ENCODE measurements at regions not wholly inside any gene's neighbourhood (a gene's known extent, or its start where the extent isn't known, plus 50 kb on each side); places are given as distances from the start of the nearest gene placed in this dataset.
"Not testable (repeated sequence)": the region's sequence is repeated elsewhere in the genome, so short reads cannot be mapped to it uniquely, and the experiment has no call there.

DNA sequence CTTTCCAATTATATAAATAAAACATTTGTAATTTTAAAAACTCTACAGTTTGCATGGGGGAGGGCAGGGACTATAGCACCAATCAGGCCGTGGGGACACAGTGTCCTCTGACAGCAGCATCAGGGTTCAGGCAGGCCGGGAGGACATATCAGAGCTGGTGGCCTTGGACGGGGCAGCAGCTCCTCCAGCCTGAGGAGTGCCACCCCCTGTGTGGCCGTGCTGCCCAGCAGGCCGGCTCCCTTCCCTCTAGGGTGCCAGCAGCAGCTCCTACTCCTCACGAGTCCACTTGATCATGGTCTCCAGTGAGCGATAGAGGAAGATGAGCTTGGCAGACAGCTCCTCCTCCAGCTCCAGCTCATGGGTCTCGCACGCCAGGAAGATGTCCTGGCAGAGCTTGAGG, 144.0 kb upstream of the PHACTR3 start:
- no peak for DNase-seq (ENCODE audit: low read depth, low spot score)

DNA sequence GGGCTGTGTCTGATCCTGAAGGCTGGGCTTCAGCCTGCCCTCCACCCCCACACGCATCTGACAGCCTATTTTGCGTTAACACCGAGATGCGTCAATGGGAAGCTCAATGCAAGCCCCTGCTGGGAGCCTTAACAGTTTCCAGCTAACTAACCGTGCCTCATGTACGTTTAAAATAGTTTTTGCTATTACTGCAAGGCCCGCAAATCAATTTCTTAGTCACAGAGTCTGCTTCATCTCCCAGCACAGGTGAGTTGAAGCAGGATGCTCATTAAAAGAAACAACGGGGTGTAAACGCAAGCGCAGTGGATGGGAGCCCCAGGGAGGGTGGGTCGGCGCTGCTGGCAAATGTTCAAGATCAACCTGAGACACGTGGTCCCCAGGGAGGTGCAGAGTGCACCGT, 142.8 kb upstream of the PHACTR3 start:
- DNase-seq (ENCODE audit: low read depth, low spot score): no peak

DNA sequence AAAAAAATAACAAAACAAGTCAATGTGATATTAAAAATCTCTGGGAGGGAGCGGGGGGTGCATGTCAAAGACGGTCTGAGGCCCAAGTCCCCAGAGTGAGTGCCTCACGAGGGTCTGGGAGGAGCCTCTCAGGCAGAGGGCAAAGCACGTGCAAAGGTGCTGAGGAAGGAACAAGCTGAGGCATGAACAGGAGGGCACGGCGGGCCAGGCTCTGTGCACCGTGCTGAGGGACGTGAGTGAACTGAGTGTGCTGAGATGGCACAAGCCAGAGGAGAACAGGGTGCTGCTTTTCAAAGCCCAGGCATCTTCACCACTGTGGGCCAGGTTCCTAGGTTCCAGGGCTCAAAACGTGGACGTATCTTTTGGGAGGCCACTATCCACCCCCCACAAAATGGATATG, 142.1 kb upstream of the PHACTR3 start:
- no peak for DNase-seq (ENCODE audit: low read depth, low spot score)

DNA sequence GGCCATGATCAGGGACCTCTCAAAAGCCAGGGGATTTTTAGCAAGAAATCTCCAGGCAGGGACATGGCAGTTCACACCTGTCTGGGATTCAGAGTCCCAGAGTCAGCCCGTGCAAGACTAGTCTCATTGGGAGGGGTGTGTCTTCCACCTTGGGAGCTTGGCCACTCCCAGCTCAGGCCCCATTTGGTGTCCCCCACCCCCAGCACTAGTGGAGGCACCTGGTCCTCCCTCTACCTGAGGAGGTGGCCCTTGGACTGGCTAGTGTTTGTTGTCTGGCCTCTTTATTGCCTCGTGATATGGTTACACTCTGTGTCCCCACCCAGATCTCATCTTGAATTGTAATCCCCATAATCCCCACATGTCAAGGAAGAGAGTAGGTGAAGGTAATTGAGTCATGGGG, 140.8 kb upstream of the PHACTR3 start:
- DNase-seq (ENCODE audit: low read depth, low spot score): no peak

DNA sequence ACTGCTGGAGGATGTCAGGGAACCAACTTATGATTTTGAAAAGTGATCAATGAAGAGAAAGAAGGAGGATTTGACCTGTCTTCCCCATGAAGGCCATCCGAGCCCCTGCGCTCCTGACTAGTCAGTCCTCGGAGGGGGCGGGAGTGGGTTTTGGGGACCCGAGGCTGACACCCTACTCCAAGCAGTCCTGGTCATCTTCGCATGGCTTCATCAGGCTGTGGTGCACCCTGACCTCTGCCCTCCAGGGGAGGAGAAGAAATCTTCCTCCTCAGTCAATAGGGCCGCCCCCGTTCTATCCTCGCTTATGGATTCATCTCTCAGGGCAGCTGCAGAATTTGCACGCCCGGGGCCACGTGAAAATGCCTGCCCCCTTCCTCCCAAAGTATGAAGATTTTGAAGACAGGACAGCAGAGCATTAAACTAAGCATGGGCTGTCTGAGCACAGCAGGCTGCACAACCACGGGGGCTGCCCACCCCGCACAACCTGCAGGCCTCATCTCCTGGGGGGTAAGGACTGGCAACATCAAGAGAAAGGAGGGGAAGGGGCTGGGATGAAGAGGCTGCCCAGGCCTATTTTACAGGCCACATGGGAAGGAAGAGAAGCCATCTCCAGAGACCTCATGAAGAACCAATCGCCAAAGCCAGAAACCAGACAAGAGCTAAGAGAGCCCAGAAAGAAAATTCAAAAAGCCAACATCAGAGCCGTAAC, 138.1 kb upstream of the PHACTR3 start:
- no peak for DNase-seq (ENCODE audit: low read depth, low spot score)

DNA sequence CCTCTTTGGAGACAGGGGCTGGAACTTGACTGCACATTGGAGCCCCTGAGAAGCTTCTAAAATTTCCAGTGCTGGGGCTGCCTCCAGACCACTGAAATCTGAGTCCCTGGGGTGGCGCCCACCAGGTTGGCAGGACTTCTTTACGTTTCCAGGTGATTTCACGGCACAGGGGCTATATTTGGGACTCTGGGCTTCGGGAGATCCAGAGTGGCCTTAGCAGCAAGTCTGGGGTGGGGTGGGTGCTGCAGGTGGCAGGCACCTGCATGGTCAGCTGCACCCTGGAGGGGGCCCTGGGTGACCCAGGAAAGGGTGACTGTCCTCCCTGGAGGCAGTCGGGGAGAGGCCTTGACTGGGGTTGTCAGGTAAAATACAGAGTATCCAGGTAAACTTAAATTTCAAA, 135.5 kb upstream of the PHACTR3 start:
- no peak for DNase-seq (ENCODE audit: low read depth, low spot score)

DNA sequence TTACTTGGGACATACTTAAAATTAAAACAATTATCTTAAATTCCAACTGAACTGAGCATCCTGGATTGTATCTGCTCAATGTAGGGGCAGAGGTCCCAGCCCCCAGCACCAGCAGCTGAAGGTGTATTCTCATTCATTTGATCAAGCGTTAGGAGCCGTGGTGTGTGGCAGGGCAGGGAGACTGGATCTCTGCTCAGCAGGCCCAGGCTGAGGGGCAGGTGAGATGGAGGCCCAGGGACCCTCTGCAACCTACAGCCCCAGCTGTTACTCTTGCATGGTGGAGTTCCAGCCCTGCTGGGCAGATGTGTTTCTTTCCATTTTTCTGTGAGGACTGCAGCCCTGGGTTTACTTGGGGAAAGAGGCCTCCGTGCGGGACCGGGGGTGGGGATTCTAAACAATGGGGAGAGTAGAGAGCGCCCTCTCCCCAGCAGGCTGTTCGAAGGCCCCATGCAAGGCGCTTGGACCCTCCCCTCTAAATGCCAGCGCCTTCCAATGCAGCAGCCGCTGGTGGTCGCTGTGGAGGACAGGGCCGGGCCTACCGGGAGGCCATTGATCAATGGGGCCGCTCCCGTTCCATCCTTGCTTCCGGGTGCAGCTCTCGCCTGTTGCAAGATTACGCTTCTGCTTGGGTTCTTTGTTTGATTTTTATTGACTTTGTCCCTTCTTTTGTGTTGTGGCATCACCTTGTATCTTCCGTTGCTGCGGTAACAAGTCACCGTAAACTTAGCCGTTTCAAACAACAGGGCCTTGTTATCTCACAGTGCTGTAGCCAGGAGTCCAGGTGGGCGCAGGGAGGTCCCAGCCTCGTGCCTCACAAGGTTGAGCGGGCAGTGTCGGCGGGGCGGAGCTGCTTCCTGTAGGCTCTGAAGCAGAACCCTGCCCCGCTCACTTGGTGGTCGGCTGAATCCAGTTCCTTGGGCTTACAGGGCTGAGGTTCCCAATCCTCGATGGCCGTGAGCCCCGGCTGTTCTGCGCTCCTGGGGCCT, 134.8 kb upstream of the PHACTR3 start:
- DNase-seq (ENCODE audit: low read depth, low spot score): no peak

DNA sequence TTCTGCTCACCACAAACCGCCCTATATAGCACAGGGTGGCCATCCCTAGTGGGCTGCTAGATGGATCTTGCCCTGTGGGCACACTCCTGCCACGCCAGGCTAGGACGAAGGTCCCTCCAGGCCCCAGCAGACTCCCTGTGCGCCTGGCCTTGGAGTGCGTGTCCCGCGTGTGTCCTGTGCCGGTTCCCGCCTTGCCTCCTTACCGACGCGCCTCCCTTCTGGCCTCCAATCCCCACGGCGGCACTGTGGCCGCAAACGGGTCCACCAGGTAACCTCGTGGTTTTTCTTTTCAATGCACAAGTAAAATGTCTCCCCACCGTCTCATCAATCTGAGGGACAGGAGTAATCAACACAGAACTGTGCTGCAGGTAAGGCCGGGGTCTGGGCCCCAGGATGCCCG, 133.8 kb upstream of the PHACTR3 start:
- no peak for DNase-seq (ENCODE audit: low read depth, low spot score)

DNA sequence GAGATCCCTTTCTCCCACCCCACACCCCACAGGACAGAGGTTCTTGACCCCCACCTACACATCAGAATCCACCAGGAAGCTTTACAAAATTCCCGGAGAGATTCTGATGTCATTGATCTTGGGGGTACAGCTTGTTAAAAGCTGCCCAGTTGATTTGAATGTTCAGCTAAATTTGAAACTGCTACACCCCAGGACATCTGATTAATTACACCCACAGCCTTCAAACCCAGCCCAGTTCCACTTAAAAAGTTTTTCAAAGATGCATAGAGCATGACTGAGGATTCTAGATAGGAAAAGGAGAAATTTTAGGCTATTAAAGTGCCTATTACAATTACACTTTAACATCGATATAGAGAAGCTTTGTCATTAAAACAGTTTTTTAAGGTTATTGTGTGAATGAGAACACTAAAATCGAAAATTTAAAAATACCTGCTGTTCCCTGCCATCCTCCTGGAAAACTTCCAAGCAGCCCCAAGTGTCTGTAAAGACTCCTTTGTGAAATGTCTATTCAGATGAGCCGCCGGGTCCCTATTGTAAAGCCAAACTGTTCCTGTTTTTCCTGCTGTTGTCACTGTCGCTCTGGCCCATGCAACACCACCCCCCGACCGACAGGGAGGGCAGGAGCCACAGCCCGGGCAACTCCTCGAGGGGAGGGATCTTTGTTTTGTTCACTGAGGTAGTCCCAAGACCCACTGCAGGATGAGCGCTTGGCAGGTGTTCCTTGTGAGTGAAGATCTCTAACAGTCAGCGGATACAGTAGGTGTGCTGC, 132.5 kb upstream of the PHACTR3 start:
- DNase-seq (ENCODE audit: low read depth, low spot score): no peak

DNA sequence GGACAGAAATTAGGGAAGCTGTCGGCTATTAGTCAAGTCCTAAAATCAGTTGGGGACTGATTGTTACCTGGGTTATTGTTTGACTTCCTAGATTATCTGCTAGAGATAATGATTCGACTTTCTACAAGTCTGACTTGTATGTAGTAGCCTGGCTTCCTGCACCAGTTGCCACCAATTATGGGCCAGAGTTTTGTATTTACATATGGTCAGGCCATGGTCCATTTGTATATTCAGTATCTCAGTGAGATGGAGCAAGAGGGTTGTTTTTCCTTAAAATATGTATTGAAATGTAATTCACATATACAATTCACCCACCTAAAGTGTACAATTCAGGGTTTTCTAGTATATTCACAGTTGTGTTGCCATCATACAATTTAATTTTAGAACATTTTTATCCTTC, 130.6 kb upstream of the PHACTR3 start:
- no peak for DNase-seq (ENCODE audit: low read depth, low spot score)

DNA sequence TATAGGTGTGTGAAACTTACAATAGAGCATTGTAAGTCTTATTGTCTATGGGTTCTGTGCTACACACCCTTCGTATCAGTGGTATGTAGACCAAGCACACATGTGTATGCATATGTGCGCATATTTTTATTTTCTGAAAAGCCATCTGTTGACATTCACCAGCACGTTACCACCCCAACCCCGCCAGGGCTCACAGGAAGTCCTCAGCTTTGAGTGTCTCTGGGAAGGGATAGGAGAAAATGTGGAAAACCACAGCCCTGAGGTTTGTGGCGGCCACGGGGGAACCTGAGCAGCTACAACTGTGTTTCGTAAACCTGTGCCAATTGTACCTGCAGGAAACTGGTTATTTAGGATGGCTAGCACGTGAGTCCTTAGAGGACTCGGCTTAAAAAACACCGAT, 123.3 kb upstream of the PHACTR3 start:
- no peak for DNase-seq (ENCODE audit: low read depth, low spot score)

DNA sequence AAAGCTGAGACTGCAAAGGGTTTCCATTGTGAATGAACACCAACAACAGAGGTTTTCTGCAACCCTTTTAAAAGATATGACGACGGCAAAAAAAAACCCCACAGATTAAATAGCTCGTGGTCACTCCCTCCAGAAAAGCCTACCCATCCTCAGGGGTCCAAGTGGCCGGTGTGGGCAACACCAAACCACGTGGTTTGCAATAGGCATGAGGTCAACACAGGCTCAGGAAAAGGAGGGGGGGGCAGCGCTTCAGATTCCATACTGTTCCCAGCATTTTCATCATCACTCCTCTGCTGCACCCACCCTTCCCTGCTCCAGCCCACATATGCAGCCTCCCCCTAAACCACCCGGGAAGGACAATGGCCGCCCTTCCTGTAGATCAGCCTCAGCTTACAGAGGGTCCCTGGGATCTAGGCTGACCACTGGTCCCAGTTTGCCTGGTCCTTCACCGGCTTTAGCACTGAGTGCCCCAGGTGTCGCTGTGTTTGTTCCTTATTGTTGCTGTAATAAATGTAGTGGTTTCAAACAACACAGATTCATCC, 122.8 kb upstream of the PHACTR3 start:
- no peak for DNase-seq (ENCODE audit: low read depth, low spot score)

DNA sequence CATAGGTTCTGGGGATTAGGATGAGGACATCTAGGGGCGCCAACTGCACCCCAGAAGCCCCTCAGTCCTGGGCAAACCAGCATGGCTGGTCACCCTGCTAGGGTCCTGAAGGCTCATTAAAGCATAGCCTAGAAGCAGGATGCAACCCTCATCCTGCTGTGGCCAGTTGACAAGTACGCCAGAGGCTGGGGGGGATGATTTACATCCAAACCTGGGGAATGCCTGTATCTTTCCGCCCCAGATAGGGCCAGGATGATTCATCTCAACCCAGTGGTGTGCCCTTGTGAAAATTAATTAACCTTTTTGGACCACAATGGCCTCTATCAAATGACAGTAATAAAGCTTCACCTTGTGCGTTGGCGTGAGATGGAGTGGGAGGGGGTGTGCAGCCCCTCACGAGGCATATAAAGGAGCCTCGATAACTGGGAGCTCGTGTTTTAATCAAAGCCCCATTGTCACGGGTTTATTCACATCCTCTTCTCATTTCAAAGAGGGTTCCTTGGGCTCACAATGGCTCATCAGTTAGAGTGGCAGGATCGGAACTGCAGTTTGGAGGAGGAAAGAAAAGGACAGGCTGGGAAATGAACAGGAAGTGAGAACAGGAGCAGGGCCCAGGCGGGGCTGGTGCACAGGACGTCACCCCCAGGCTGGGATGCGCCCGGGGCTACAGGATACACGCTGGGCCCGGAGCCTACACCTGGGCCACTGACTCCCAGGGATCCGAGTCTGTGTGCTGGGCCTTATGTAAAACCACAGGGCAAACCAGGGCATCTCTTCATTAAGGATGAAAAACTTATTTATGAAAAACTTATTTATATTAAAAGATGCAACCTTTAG, 121.8 kb upstream of the PHACTR3 start:
- DNase-seq (ENCODE audit: low read depth, low spot score): no peak

DNA sequence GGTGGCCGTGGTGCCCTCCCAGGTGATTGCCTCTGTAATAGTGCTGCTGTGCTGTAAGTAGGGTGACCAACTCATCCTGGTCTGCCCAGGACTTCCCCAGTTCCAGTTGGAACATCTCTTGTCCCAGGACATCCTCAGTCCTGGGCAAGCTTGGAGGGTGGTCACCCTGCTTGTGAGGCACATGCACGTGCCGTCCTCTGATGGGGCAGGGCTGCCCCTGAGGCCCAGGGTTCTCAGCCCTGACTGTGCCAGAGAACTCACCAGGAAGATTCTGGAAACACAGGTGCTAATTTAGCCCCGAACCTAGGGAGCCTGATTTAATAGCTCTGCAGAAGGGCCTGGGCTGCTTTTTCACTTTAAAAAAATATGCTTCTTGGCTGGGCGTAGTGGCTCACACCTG, 120.9 kb upstream of the PHACTR3 start:
- no peak for DNase-seq (ENCODE audit: low read depth, low spot score)

DNA sequence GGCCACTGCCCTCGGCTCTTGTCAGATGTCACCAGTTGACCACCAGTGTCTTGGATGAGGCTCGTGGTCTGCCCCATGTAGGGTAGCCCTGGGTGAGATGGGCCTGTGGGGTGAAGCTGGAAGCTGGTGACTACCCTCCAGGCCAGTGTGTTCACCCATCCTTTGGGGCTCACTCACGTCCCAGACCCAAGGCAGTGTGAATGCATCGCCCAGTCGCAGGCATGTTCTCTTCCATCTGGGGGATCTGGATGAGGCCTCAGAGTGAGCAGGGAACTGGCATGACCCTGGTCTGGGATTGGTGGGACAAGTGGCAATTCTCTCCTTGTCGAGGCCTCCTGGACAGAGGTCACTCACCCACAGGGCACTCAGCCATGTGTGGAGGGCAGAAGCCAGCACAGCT, 120.1 kb upstream of the PHACTR3 start:
- no peak for DNase-seq (ENCODE audit: low read depth, low spot score)

DNA sequence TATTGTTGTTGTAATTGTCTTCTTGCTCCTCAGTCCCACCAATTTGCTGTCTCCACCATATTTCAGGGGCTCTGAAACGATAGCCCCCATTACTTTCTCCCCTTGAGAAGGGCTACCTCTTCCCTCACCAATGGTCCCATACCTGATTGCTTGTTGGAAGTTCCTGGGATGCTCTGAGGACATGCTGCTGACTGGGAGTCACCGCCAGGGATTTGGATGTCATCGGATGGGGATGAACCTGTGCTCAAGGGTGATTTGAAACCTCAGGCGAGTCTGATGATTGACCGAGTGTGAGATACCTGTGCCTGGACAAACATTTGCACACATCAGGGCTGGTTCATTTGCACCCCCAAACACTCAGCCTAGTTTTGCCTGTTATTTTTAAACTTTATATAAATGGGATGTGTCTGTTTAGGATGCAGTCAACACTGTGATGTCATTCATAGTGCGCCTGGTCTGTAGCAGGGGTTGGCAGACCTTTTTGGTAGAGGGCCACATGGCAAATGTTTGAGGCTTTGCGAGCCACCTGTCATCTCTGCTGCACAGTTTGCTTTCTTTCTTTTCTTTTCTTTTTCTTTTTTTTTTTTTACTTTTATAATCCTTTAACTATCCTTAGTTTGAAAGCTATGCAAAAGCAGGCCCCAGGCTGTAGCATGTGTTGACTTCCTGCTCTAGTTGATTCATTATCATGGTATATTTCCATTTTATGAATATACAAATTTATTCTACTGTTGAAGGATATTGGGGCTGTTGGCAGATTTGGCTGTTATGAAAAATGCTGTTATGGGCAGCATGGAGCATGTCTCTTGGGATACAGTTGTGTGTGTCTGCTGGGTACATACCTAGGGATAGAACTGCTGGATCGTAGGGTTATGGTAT, 118.5 kb upstream of the PHACTR3 start:
- no peak for DNase-seq (ENCODE audit: low read depth, low spot score)

DNA sequence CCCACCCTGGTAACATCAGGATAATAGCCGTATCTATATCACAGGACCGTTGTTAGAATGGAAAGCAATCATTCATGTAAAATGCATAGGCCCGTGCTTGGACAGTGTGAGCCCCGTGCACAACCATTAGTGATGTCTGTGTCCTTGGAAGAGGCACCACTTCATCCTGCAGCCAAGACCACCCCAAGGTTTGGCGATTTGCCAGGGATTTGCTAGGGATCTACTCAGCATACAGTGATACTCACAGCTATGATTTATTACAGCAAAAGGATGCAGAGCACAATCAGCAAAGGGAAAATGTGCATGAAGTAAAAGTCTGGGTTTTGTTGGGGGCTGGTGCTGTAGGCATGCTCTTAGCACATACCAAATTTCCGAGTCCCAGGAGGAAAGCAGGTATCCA, 115.9 kb upstream of the PHACTR3 start:
- DNase-seq (ENCODE audit: low read depth, low spot score): not testable (repeated sequence)

DNA sequence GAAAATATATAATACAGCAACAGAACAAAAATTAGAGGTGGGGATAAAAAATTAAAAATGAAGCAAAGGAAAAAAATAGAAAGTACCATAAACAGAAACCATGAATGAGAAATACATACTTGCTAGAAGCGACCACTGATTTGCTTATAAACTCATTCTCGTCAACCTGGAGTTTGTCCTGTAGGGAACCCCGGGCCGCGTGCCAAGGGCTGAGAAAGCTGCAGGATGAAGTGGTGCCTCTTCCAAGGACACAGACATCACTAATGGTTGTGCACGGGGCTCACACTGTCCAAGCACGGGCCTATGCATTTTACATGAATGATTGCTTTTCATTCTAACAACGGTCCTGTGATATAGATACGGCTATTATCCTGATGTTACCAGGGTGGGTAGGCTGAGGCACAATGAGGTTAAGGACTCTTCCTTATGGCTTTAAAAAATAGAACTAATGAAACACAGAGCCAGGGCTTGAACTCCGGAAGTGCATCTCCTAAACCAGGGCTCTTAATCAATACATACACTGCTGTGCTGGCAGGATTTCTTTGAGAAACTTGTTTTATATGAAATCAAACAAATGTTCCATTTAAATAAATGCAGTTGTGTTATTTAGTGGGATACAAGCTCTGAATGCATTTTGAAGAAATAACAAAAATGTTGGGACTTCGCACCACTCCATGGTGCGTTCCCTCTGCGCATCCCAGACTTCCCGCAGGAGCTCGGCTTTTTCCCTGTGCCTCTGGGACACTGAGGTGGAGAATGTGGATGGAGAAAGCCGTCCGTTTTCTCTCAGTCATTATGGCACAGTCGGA, 113.9 kb upstream of the PHACTR3 start:
- not testable (repeated sequence) for DNase-seq (ENCODE audit: low read depth, low spot score)

DNA sequence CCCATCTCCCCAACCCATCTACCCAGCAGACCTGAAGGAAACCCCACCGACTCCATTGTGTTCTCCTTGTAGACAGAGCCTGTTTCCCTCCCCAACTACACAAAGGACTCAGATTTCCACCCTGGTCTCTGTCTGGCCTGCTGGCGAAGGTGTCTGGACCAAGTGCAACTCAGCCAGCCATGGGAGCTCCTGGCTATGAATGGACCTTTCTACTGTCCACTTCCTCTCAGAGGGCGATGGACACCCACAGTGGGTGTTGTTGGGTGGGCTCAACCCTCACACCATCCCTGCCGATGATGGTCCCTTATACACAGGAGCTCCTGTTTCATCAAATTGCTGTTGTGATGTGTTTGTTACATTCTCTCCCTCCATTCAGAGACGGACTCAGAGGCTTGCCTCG, 112.5 kb upstream of the PHACTR3 start:
- no peak for DNase-seq (ENCODE audit: low read depth, low spot score)

Data from smooth muscle cell of the brain vasculature (primary cell).